HepG2 (cell line): ENCODE measurements at regions not wholly inside any gene's neighbourhood (a gene's known extent, or its start where the extent isn't known, plus 50 kb on each side); places are given as distances from the start of the nearest gene placed in this dataset.
A peak's percentile ranks its signal among the peaks of the same experiment; 100 is the strongest.

Source experiments
- ATAC-seq: fragments of 200-7000 bp; cut with Tn5 transposase; 3 replicates; pipeline ENCODE4 v1.9.1; 2020; ENCODE audit warnings: mild to moderate bottlenecking, moderate library complexity
- BruUV-seq: library from RNA; stranded (reverse); fragments of 400-500 nt; replicated peaks from 2 replicates; lab custom pipeline; 2021; lab: Mats Ljungman, UMichigan
- CTCF ChIA-PET: fragments of 300-600 bp; formaldehyde crosslinking; extraction: SDS; loops from one replicate; lab custom pipeline; 2021; ENCODE audit warnings: low total read pairs, inconsistent platforms, low intra/inter-chr PET ratio; lab: Yijun Ruan, JAX
- POLR2A ChIA-PET: fragments of 350-600 bp; sonication (Branson Sonifier 250); formaldehyde crosslinking; loops from one replicate; lab custom pipeline; 2020; ENCODE audit warnings: antibody characterized with exemption, inconsistent platforms; lab: Yijun Ruan, JAX
- DNase-seq: peaks from one replicate; pipeline ENCODE4 v3.0.0-alpha.2; 2015; ENCODE audit warnings: low spot score
- FAIRE-seq: peaks from 3 replicates; lab custom pipeline; 2011; peaks lifted over from hg19 to GRCh38; lab: Jason Lieb, UNC
- H2AFZ ChIP-seq: one replicate; pipeline ENCODE4 v1.6.1; 2011; ENCODE audit warnings: low read length, inconsistent platforms
- H3K27ac ChIP-seq: fragments of 300-600 bp; 3 replicates; pipeline ENCODE4 v1.8.0; 2011; ENCODE audit warnings: mixed run types, mild to moderate bottlenecking, mixed read lengths, low read length, inconsistent platforms; ENCODE audit not compliant: insufficient read depth; ENCODE audit errors: extremely low read length
- H3K27me3 ChIP-seq, 2 experiments: fragments of 200-600 bp in 1 of 2; 2 replicates in 1 of 2; 3 replicates in 1 of 2; pipeline versions ENCODE4 v1.6.0 to v1.8.0; 2011; ENCODE audit warnings: low read length in 2 of 2, mild to moderate bottlenecking in 2 of 2, moderate library complexity in 2 of 2, inconsistent platforms in 1 of 2; ENCODE audit not compliant: insufficient read depth in 2 of 2, control insufficient read depth in 1 of 2
- H3K36me3 ChIP-seq, 2 experiments: fragments of 200-600 bp in 1 of 2; replicated peaks in 1 of 2; 2 replicates in 1 of 2; 3 replicates in 1 of 2; pipeline versions ENCODE4 v1.5.1 to v1.8.0; 2011; ENCODE audit warnings: low read length in 2 of 2, inconsistent platforms in 1 of 2; ENCODE audit not compliant: insufficient read depth in 2 of 2, control insufficient read depth in 1 of 2
- H3K4me1 ChIP-seq: 2 replicates; pipeline ENCODE4 v1.5.1; 2012; ENCODE audit warnings: low read length, inconsistent platforms; ENCODE audit not compliant: insufficient read depth
- H3K4me2 ChIP-seq: 2 replicates; pipeline ENCODE4 v1.6.0; 2011; ENCODE audit warnings: low read depth, low read length, inconsistent platforms
- H3K4me3 ChIP-seq, 3 experiments: fragments of 200-600 bp in 1 of 3; sonication (generic), shearing (Covaris generic) in 1 of 3; replicated peaks in 1 of 3; 2 replicates each; pipeline ENCODE4 v1.5.1; 2011 to 2016; ENCODE audit warnings: low read length in 3 of 3, inconsistent platforms in 2 of 3, low read depth in 2 of 3, mild to moderate bottlenecking in 2 of 3, control low read depth in 1 of 3, mixed read lengths in 1 of 3; ENCODE audit not compliant: insufficient read depth in 1 of 3
- H3K79me2 ChIP-seq: one replicate; pipeline ENCODE4 v1.6.1; 2011; ENCODE audit warnings: low read length, inconsistent platforms; ENCODE audit not compliant: insufficient read depth
- H3K9ac ChIP-seq: 2 replicates; pipeline ENCODE4 v1.6.0; 2011; ENCODE audit warnings: mild to moderate bottlenecking, low read depth, low read length, inconsistent platforms; ENCODE audit not compliant: insufficient read depth
- H3K9me3 ChIP-seq: 2 replicates; pipeline ENCODE4 v1.5.1; 2012; ENCODE audit warnings: mild to moderate bottlenecking, low read length
- H4K20me1 ChIP-seq: 2 replicates; pipeline ENCODE4 v1.6.0; 2011; ENCODE audit warnings: inconsistent platforms, mild to moderate bottlenecking, low read length, moderate library complexity; ENCODE audit not compliant: insufficient read depth
- DRAP1 ChIP-seq: IDR thresholded peaks from 2 replicates; pipeline ENCODE4 v1.6.1; 2016; ENCODE audit warnings: missing genetic modification reagents, missing compliant biosample characterization
- EZH2 ChIP-seq: conservative IDR thresholded peaks from 2 replicates; pipeline ENCODE4 v1.6.1; 2012; ENCODE audit warnings: mild to moderate bottlenecking, low read depth, low read length, moderate library complexity
- FOXA1 ChIP-seq, 2 experiments: fragments of 450-650 bp in 1 of 2; sonication (generic) in 1 of 2; formaldehyde crosslinking in 1 of 2; IDR thresholded peaks; 2 replicates each; pipeline versions ENCODE4 v1.4.0 to v1.6.1; 2016 to 2020; ENCODE audit warnings: missing genetic modification reagents in 1 of 2
- HDAC2 ChIP-seq: sonication (generic); formaldehyde crosslinking; IDR thresholded peaks from 2 replicates; pipeline ENCODE4 v1.4.0; 2020; ENCODE audit warnings: missing genetic modification reagents
- JARID2 ChIP-seq: sonication (generic); formaldehyde crosslinking; IDR thresholded peaks from 2 replicates; pipeline ENCODE4 v1.8.1; 2023; ENCODE audit warnings: missing genetic modification reagents, inconsistent platforms; ENCODE audit not compliant: insufficient replicate concordance
- MAX ChIP-seq: IDR thresholded peaks from 2 replicates; pipeline ENCODE4 v1.6.1; 2012; ENCODE audit warnings: inconsistent platforms
- PHF21A ChIP-seq: sonication (generic); formaldehyde crosslinking; IDR thresholded peaks from 2 replicates; pipeline ENCODE4 v1.5.0; 2020; ENCODE audit warnings: mild to moderate bottlenecking, missing genetic modification reagents
- UBTF ChIP-seq: sonication (generic); formaldehyde crosslinking; IDR thresholded peaks from 2 replicates; pipeline ENCODE4 v1.4.0; 2020; ENCODE audit warnings: mild to moderate bottlenecking, missing genetic modification reagents
- ZBTB1 ChIP-seq: sonication (generic); formaldehyde crosslinking; IDR thresholded peaks from 2 replicates; pipeline ENCODE4 v1.4.0; 2020; ENCODE audit warnings: missing genetic modification reagents, borderline replicate concordance
- ZMAT3 ChIP-seq: sonication (generic); formaldehyde crosslinking; conservative IDR thresholded peaks from 2 replicates; pipeline ENCODE4 v1.7.0; 2021; ENCODE audit warnings: missing genetic modification reagents
- ZNF724P ChIP-seq: sonication (generic); formaldehyde crosslinking; IDR thresholded peaks from 2 replicates; pipeline ENCODE4 v1.8.0; 2022; ENCODE audit warnings: missing genetic modification reagents, borderline replicate concordance
- ZNF75D ChIP-seq: sonication (generic); formaldehyde crosslinking; IDR thresholded peaks from 2 replicates; pipeline ENCODE4 v1.8.1; 2023; ENCODE audit warnings: missing genetic modification reagents, mild to moderate bottlenecking, borderline replicate concordance
- ZNF768 ChIP-seq: sonication (generic); formaldehyde crosslinking; IDR thresholded peaks from 2 replicates; pipeline ENCODE4 v1.4.0; 2020; ENCODE audit warnings: missing genetic modification reagents
- ZNF781 ChIP-seq: sonication (generic); formaldehyde crosslinking; IDR thresholded peaks from 2 replicates; pipeline ENCODE4 v1.5.1; 2020; ENCODE audit warnings: borderline replicate concordance, mild to moderate bottlenecking, missing genetic modification reagents; ENCODE audit errors: not compliant biosample characterization
- ZSCAN21 ChIP-seq: sonication (generic); formaldehyde crosslinking; IDR thresholded peaks from 2 replicates; pipeline ENCODE4 v1.8.0; 2022; ENCODE audit warnings: mild to moderate bottlenecking, missing genetic modification reagents, moderate library complexity, borderline replicate concordance
- ZSCAN25 ChIP-seq: sonication (generic); formaldehyde crosslinking; IDR thresholded peaks from 2 replicates; pipeline ENCODE4 v1.8.0; 2022; ENCODE audit warnings: mild to moderate bottlenecking, missing genetic modification reagents
- WGBS: methylation state at CpG from one replicate; pipeline ENCODE4 v1.1.6; 2017; ENCODE audit warnings: low lambda C conversion rate; 5-methylcytosine and 5-hydroxymethylcytosine counted together
- in situ Hi-C: cut with HindIII; loops from 2 replicates; pipeline ENCODE4 v1.10.0; 2017; ENCODE audit warnings: low pct_unique_long_range_greater_than_20kb; ENCODE audit not compliant: extremely low pct_ligation_motif_present
- intact Hi-C: fragments of 100-400 bp; cut with micrococcal nuclease; formaldehyde crosslinking; loops from one replicate; pipeline ENCODE4 v1.10.0; 2022; ENCODE audit not compliant: unreplicated experiment
- TF ChIP-seq, protein P1 (sequence below): sonication (generic); formaldehyde crosslinking; conservative IDR thresholded peaks from 2 replicates; pipeline ENCODE4 v1.4.0; 2020; ENCODE audit warnings: mild to moderate bottlenecking, missing genetic modification reagents, moderate library complexity

DNA sequence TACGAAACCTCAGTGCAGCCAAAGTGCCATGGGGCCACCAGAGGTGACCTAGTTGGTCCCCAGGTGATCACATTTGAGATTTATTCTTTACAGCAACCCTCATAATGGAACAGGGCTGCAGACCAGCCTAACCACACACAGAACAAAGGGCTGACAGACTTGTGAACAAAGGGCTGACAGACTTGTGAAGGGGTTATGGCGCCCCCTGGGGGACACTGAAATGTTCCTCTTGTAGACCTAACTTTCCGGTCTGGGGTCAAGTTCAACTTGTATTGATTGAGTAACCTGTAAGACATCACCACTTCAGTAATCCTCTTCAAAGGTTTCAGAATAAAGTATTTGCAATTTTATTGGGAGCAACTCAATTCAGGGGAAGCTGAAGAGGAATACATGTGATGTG is 175.9 kb upstream of the RPS6KA3 start (continued):
- TF ChIP-seq ZBTB1 (CRISPR knock-in tag) (no peak), FOXA1 (IDR thresholded peaks at IDR 0.05) (no peak), FOXA1 (CRISPR knock-in tag; IDR thresholded peaks at IDR 0.05) (0 out of 2 replicates have a peak, but pooled peaks have one; percentile 7), PHF21A (CRISPR knock-in tag) (no peak), ZSCAN21 (no peak), JARID2 (CRISPR knock-in tag) (no peak), HDAC2 (CRISPR knock-in tag) (0 out of 2 replicates have a peak, but pooled peaks have one; percentile 23)
- TF ChIP-seq, protein P1, sequence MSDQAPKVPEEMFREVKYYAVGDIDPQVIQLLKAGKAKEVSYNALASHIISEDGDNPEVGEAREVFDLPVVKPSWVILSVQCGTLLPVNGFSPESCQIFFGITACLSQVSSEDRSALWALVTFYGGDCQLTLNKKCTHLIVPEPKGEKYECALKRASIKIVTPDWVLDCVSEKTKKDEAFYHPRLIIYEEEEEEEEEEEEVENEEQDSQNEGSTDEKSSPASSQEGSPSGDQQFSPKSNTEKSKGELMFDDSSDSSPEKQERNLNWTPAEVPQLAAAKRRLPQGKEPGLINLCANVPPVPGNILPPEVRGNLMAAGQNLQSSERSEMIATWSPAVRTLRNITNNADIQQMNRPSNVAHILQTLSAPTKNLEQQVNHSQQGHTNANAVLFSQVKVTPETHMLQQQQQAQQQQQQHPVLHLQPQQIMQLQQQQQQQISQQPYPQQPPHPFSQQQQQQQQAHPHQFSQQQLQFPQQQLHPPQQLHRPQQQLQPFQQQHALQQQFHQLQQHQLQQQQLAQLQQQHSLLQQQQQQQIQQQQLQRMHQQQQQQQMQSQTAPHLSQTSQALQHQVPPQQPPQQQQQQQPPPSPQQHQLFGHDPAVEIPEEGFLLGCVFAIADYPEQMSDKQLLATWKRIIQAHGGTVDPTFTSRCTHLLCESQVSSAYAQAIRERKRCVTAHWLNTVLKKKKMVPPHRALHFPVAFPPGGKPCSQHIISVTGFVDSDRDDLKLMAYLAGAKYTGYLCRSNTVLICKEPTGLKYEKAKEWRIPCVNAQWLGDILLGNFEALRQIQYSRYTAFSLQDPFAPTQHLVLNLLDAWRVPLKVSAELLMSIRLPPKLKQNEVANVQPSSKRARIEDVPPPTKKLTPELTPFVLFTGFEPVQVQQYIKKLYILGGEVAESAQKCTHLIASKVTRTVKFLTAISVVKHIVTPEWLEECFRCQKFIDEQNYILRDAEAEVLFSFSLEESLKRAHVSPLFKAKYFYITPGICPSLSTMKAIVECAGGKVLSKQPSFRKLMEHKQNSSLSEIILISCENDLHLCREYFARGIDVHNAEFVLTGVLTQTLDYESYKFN = no peak
- TF ChIP-seq, all 625 proteins: peak for 63

GRCh38 chrX:20441123-20441522 is 174.4 kb upstream of the RPS6KA3 start:
- Histone ChIP-seq H3K4me2 (no peak overlapping the region), H3K79me2 (peaks cover 2% of the 10 kb centered on the region), H3K4me1 (peaks cover 77% of the 10 kb centered on the region), H3K27me3 (no peaks in the 10 kb centered on the region), H2AFZ (no peak overlapping the region), H3K36me3 (no peaks in the 10 kb centered on the region), H3K27ac (no peak overlapping the region), H3K4me3 (no peak overlapping the region), H3K9ac (no peak overlapping the region), H3K9me3 (no peaks in the 10 kb centered on the region), H4K20me1 (no peaks in the 10 kb centered on the region)
- 93% methylated on average over 1 of the region's 1 CpG for WGBS
- intact Hi-C loops (no loop called here), in situ Hi-C loops (loop anchor here (5.0 kb wide), 1 partner anchor 189 kb away; no protein-coding TSS in a partner anchor)
- ATAC-seq = no peak
- POLR2A ChIA-PET = interaction anchor here (1.5 kb wide), 1 partner anchor 171 kb away, joined by 5 read pairs; no protein-coding TSS in a partner anchor
- no peak for FAIRE-seq
- BruUV-seq = no TSS peak
- DNase-seq = no peak
- CTCF ChIA-PET = interaction anchor here (0.6 kb wide), 1 partner anchor 292 kb away, joined by 3 read pairs; no protein-coding TSS in a partner anchor
- TF ChIP-seq DRAP1 (no peak), ZNF75D (no peak), EZH2 (no peak), ZNF724P (no peak), ZNF781 (CRISPR knock-in tag) (no peak), ZNF768 (CRISPR knock-in tag) (no peak), UBTF (CRISPR knock-in tag) (no peak), ZMAT3 (no peak), ZSCAN25 (CRISPR knock-in tag) (no peak), MAX (no peak)
